Liver (tissue), 8 donors: ENCODE measurements at regions not wholly inside any gene's neighbourhood (a gene's known extent, or its start where the extent isn't known, plus 50 kb on each side); places are given as distances from the start of the nearest gene placed in this dataset.

ENCODE experiments used
- DNase-seq: peaks from one replicate; pipeline ENCODE4 v3.0.0-alpha.2; 2017; ENCODE audit warnings: low spot score
- H3K27ac ChIP-seq, 2 donors: one replicate each; pipeline ENCODE4 v1.7.0; 2013; ENCODE audit warnings: inconsistent platforms in 2 of 2, low read length in 2 of 2, control low read depth in 1 of 2, low read depth in 1 of 2, mild to moderate bottlenecking in 1 of 2
- H3K27me3 ChIP-seq, 4 donors: one replicate each; pipeline versions ENCODE4 v1.6.1 to v1.7.0; 2013; ENCODE audit warnings: low read length in 3 of 4, inconsistent platforms in 1 of 4, mild to moderate bottlenecking in 1 of 4, moderate library complexity in 1 of 4; ENCODE audit not compliant: control insufficient read depth in 4 of 4, insufficient read depth in 4 of 4
- H3K36me3 ChIP-seq, 4 donors: one replicate each; pipeline versions ENCODE4 v1.6.1 to v1.7.0; 2013; ENCODE audit warnings: low read length in 3 of 4, mild to moderate bottlenecking in 3 of 4, low read depth in 1 of 4, moderate library complexity in 1 of 4; ENCODE audit not compliant: control insufficient read depth in 4 of 4, insufficient read depth in 3 of 4
- H3K4me1 ChIP-seq, 4 donors: one replicate each; pipeline versions ENCODE4 v1.6.1 to v1.7.0; 2013; ENCODE audit warnings: low read length in 3 of 4, mild to moderate bottlenecking in 3 of 4, moderate library complexity in 1 of 4; ENCODE audit not compliant: control insufficient read depth in 4 of 4, insufficient read depth in 4 of 4
- H3K4me3 ChIP-seq, 3 donors: one replicate each; pipeline versions ENCODE4 v1.6.1 to v1.7.0; 2013; ENCODE audit warnings: low read length in 3 of 3, control low read depth in 1 of 3, low read depth in 1 of 3, mild to moderate bottlenecking in 1 of 3
- H3K9ac ChIP-seq, 2 donors: one replicate each; pipeline ENCODE4 v1.7.0; 2013; ENCODE audit warnings: low read length in 2 of 2, mild to moderate bottlenecking in 2 of 2, moderate library complexity in 2 of 2, control low read depth in 1 of 2, low read depth in 1 of 2
- H3K9me3 ChIP-seq, 4 donors: one replicate each; pipeline versions ENCODE4 v1.6.1 to v1.7.0; 2013; ENCODE audit warnings: low read length in 3 of 4; ENCODE audit not compliant: control insufficient read depth in 4 of 4
- ATF3 ChIP-seq: IDR thresholded peaks from 2 replicates; pipeline ENCODE4 v1.6.1; 2016; ENCODE audit warnings: antibody characterized with exemption
- CTCF ChIP-seq: fragments of 150-350 bp; IDR thresholded peaks from 2 replicates; pipeline ENCODE4 v1.5.1; 2017; ENCODE audit warnings: improper control_type of control experiment, low read depth, low read length; ENCODE audit not compliant: missing input control
- EGR1 ChIP-seq, 2 donors: IDR thresholded peaks; 2 replicates each; pipeline ENCODE4 v1.6.1; 2016 to 2018; ENCODE audit warnings: antibody characterized with exemption in 2 of 2, low read depth in 2 of 2
- FOXA1 ChIP-seq: IDR thresholded peaks from 2 replicates; pipeline ENCODE4 v1.6.1; 2016; ENCODE audit warnings: antibody characterized with exemption
- FOXA2 ChIP-seq: IDR thresholded peaks from 2 replicates; pipeline ENCODE4 v1.6.1; 2016; ENCODE audit warnings: antibody characterized with exemption
- GABPA ChIP-seq, 2 donors: IDR thresholded peaks in 1 of 2; conservative IDR thresholded peaks in 1 of 2; 2 replicates each; pipeline ENCODE4 v1.6.1; 2016; ENCODE audit warnings: antibody characterized with exemption in 2 of 2, mild to moderate bottlenecking in 1 of 2, moderate library complexity in 1 of 2
- HNF4A ChIP-seq, 2 donors: conservative IDR thresholded peaks; 2 replicates each; pipeline ENCODE4 v1.6.1; 2016; ENCODE audit warnings: antibody characterized with exemption in 2 of 2, mild to moderate bottlenecking in 2 of 2
- HNF4G ChIP-seq: IDR thresholded peaks from 2 replicates; pipeline ENCODE4 v1.6.1; 2016; ENCODE audit warnings: antibody characterized with exemption
- JUND ChIP-seq, 2 donors: IDR thresholded peaks; 2 replicates each; pipeline ENCODE4 v1.6.1; 2016; ENCODE audit warnings: antibody characterized with exemption in 2 of 2
- MAX ChIP-seq: IDR thresholded peaks from 2 replicates; pipeline ENCODE4 v1.6.1; 2016; ENCODE audit warnings: antibody characterized with exemption
- NR2F2 ChIP-seq: IDR thresholded peaks from 2 replicates; pipeline ENCODE4 v1.6.1; 2016; ENCODE audit warnings: antibody characterized with exemption
- RAD21 ChIP-seq, 2 donors: IDR thresholded peaks; 2 replicates each; pipeline ENCODE4 v1.6.1; 2016; ENCODE audit warnings: antibody characterized with exemption in 2 of 2, mild to moderate bottlenecking in 2 of 2
- REST ChIP-seq: IDR thresholded peaks from 2 replicates; pipeline ENCODE4 v1.6.1; 2016; ENCODE audit warnings: antibody characterized with exemption, mild to moderate bottlenecking
- RXRA ChIP-seq, 2 donors: IDR thresholded peaks; 2 replicates each; pipeline ENCODE4 v1.6.1; 2017 to 2018; ENCODE audit warnings: antibody characterized with exemption in 2 of 2, mild to moderate bottlenecking in 1 of 2
- SP1 ChIP-seq: IDR thresholded peaks from 2 replicates; pipeline ENCODE4 v1.6.1; 2018; ENCODE audit warnings: antibody characterized with exemption, mild to moderate bottlenecking
- TAF1 ChIP-seq: conservative IDR thresholded peaks from 2 replicates; pipeline ENCODE4 v1.6.1; 2016; ENCODE audit warnings: antibody characterized with exemption, mild to moderate bottlenecking
- YY1 ChIP-seq: IDR thresholded peaks from 2 replicates; pipeline ENCODE4 v1.6.1; 2016; ENCODE audit warnings: antibody characterized with exemption, mild to moderate bottlenecking
- ZBTB33 ChIP-seq: IDR thresholded peaks from 2 replicates; pipeline ENCODE4 v1.6.1; 2016; ENCODE audit warnings: antibody characterized with exemption
- WGBS: extraction: QIAGEN DNeasy Blood & Tissue Kit; methylation state at CpG from one replicate; pipeline ENCODE4 v1.1.7; 2013; 5-methylcytosine and 5-hydroxymethylcytosine counted together
- donor health status: healthy.
- donor health status: healthy.
- donor health status: healthy.
- donor health status: healthy.
- donor health status: healthy.

- Histone ChIP-seq H3K27me3 (peaks cover 0 to 4% (median 3%) of the 10 kb centered on the region in 4 donors), H3K9me3 (no peaks in the 10 kb centered on the region), H3K27ac (no peak overlapping the region), H3K4me3 (no peak overlapping the region), H3K9ac (no peak overlapping the region), H3K36me3 (no peaks in the 10 kb centered on the region), H3K4me1 (no peaks in the 10 kb centered on the region)
- no peak for DNase-seq
- no peak for TF ChIP-seq ZBTB33
- TF ChIP-seq HNF4A (conservative IDR thresholded peaks at IDR 0.05), result no peak
- no peak for TF ChIP-seq TAF1
- TF ChIP-seq EGR1 (IDR thresholded peaks at IDR 0.05; ENCODE audit: low read depth in 2 of 2), result no peak
- TF ChIP-seq RXRA (IDR thresholded peaks at IDR 0.05), result no peak
- TF ChIP-seq CTCF, result no peak
- TF ChIP-seq ATF3, result no peak
- TF ChIP-seq JUND (IDR thresholded peaks at IDR 0.05), result no peak
- TF ChIP-seq MAX, result no peak
- TF ChIP-seq YY1, result no peak
- 72% methylated on average over 15 of the region's 15 CpGs for WGBS
These were observed 138.8 kb upstream of the COL5A1 start for GRCh38 chr9:134502809-134503211.

- WGBS, result 74% methylated on average over 9 of the region's 9 CpGs
- no peak for DNase-seq
- no peak for TF ChIP-seq REST
- TF ChIP-seq TAF1, result no peak
- no peak for TF ChIP-seq SP1
- no peak for TF ChIP-seq EGR1 (IDR thresholded peaks at IDR 0.05; ENCODE audit: low read depth in 2 of 2)
- TF ChIP-seq GABPA (IDR thresholded peaks at IDR 0.05 in 1 of 2, conservative IDR thresholded peaks at IDR 0.05 in 1 of 2), result no peak
- no peak for TF ChIP-seq HNF4A (conservative IDR thresholded peaks at IDR 0.05)
- no peak for TF ChIP-seq FOXA2
- TF ChIP-seq RAD21 (IDR thresholded peaks at IDR 0.05), result no peak
- TF ChIP-seq HNF4G, result no peak
- TF ChIP-seq MAX, result no peak
- no peak for TF ChIP-seq ATF3
- no peak for TF ChIP-seq FOXA1
- TF ChIP-seq RXRA (IDR thresholded peaks at IDR 0.05), result no peak
- TF ChIP-seq YY1, result no peak
- TF ChIP-seq NR2F2, result no peak
- TF ChIP-seq ZBTB33, result no peak
These were observed 138.1 kb upstream of the COL5A1 start for GRCh38 chr9:134503301-134504105.

More at GRCh38 chr9:134503301-134504105, 138.1 kb upstream of the COL5A1 start:
- Histone ChIP-seq H3K9ac (no peak overlapping the region), H3K36me3 (no peaks in the 10 kb centered on the region), H3K4me3 (no peak overlapping the region), H3K9me3 (no peaks in the 10 kb centered on the region), H3K4me1 (no peaks in the 10 kb centered on the region), H3K27me3 (peaks cover 0 to 4% (median 3%) of the 10 kb centered on the region in 4 donors), H3K27ac (no peak overlapping the region)
